ENCODE measurements at regions not wholly inside any gene's neighbourhood (a gene's known extent, or its start where the extent isn't known, plus 50 kb on each side); places are given as distances from the start of the nearest gene placed in this dataset.

DNA sequence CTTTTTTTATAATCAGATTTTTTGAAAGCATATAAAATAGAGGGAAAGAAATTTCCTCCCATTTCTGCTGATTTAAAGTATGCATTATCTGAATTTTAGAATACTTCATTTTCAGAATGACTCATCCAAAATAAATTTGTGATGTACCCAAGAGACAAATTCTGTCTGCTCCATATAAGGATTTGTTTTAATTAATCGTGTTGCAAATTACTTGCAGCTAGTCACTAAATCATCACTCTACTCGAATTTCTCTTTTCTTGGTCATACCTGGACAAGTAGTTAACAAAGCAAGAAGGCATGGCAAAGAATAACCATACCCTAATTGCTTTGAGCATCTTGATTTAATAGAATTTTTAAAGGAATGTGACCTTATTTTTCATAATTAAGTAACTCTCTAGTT is 284.1 kb upstream of the GRAMD2B start:
- TF ChIP-seq CTCF (IDR thresholded peaks at IDR 0.05) (no peak), EP300 (IDR thresholded peaks at IDR 0.05) (no peak)

All from tibial nerve (tissue), 4 donors.